ENCODE measurements at regions not wholly inside any gene's neighbourhood (a gene's known extent, or its start where the extent isn't known, plus 50 kb on each side); places are given as distances from the start of the nearest gene placed in this dataset.

DNA sequence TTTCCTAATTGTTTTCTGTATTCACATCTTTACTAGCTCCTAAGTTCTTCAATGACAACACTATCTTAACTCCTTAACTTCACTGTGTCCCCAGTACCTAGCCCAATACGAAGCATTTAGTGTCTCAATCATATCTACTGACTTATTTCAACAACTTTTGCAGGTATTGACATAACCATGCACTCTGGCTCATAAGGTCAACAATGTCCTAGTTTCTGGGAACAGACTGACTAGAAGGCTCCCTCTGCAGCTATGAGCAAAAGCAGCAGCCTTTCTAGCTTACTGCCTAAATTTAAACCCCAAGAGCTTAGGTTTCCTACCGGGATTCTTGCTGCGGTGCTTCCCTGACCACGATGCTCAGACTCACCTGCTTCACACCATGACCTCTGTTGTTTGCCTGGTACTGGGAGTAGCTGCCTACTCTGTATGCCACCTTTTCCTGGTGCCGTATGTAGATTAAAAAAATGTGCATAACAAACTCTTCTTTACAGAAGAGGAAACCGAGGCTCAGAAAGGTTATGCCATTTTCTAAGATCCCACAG, 767.7 kb downstream of the TUSC7 start:
- WGBS, 5 donors, result 30 to 48% (median 32%) methylated on average over 6 of the region's 6 CpGs
- no peak overlapping the region for H3K27ac ChIP-seq
- H3K36me3 ChIP-seq, result no peaks in the 10 kb centered on the region
- intact Hi-C loops (cut with DNase I; ENCODE audit: low total_unique reads), result no loop called here
- peak in 1 of 2 donors; percentile 42 for DNase-seq
- TF ChIP-seq EP300 (IDR thresholded peaks at IDR 0.05), result no peak
- TF ChIP-seq CTCF (IDR thresholded peaks at IDR 0.05), result peak in 1 of 7 experiments; percentile 15
- TF ChIP-seq POLR2AphosphoS5 (IDR thresholded peaks at IDR 0.05), result no peak
- no peak overlapping the region for H3K4me3 ChIP-seq
- peaks cover 0 to 12% (median 9%) of the 10 kb centered on the region in 4 donors for H3K4me1 ChIP-seq
- H3K27me3 ChIP-seq, result no peaks in the 10 kb centered on the region
- H3K9me3 ChIP-seq, result no peaks in the 10 kb centered on the region

GRCh38 chr3:117479095-117479494, 769.5 kb downstream of the TUSC7 start:
- no peak for TF ChIP-seq POLR2AphosphoS5 (IDR thresholded peaks at IDR 0.05)
- TF ChIP-seq CTCF (IDR thresholded peaks at IDR 0.05), result no peak
- TF ChIP-seq POLR2A (IDR thresholded peaks at IDR 0.05), result no peak
- no peak for TF ChIP-seq EP300 (IDR thresholded peaks at IDR 0.05)
- no peak overlapping the region for H3K27ac ChIP-seq
- H3K27me3 ChIP-seq, result no peaks in the 10 kb centered on the region
- H3K4me3 ChIP-seq, result no peak overlapping the region
- 83 to 97% (median 90%) methylated on average over 2 of the region's 2 CpGs for WGBS, 5 donors
- no peaks in the 10 kb centered on the region for H3K9me3 ChIP-seq
- H3K4me1 ChIP-seq, result peaks cover 0 to 10% (median 7%) of the 10 kb centered on the region in 4 donors
- DNase-seq, result no peak
- intact Hi-C loops (cut with DNase I; ENCODE audit: low total_unique reads), result no loop called here
- H3K36me3 ChIP-seq, result no peaks in the 10 kb centered on the region

- DNase-seq, result no peak
- Histone ChIP-seq H3K4me3 (no peak overlapping the region), H3K27me3 (no peaks in the 10 kb centered on the region), H3K36me3 (no peaks in the 10 kb centered on the region), H3K4me1 (peaks cover 0 to 7% (median 3%) of the 10 kb centered on the region in 4 donors), H3K9me3 (no peaks in the 10 kb centered on the region), H3K27ac (no peak overlapping the region)
- TF ChIP-seq POLR2AphosphoS5 (IDR thresholded peaks at IDR 0.05) (no peak), EP300 (IDR thresholded peaks at IDR 0.05) (no peak), CTCF (IDR thresholded peaks at IDR 0.05) (no peak), POLR2A (IDR thresholded peaks at IDR 0.05) (no peak)
- WGBS, 5 donors, result 81 to 92% (median 84%) methylated on average over 3 of the region's 3 CpGs
- intact Hi-C loops (cut with DNase I; ENCODE audit: low total_unique reads), result no loop called here
These were observed 770.9 kb downstream of the TUSC7 start for GRCh38 chr3:117480525-117480924.

GRCh38 chr3:117480972-117481371, 771.4 kb downstream of the TUSC7 start:
- no peaks in the 10 kb centered on the region for H3K9me3 ChIP-seq
- intact Hi-C loops (cut with DNase I; ENCODE audit: low total_unique reads), result no loop called here
- DNase-seq, result no peak
- H3K4me3 ChIP-seq, result no peak overlapping the region
- H3K36me3 ChIP-seq, result no peaks in the 10 kb centered on the region
- H3K27me3 ChIP-seq, result no peaks in the 10 kb centered on the region
- no peak overlapping the region for H3K27ac ChIP-seq
- 70 to 82% (median 77%) methylated on average over 1 of the region's 1 CpG for WGBS, 5 donors
- no peak for TF ChIP-seq POLR2A (IDR thresholded peaks at IDR 0.05)
- peaks cover 0 to 7% (median 3%) of the 10 kb centered on the region in 4 donors for H3K4me1 ChIP-seq

DNA sequence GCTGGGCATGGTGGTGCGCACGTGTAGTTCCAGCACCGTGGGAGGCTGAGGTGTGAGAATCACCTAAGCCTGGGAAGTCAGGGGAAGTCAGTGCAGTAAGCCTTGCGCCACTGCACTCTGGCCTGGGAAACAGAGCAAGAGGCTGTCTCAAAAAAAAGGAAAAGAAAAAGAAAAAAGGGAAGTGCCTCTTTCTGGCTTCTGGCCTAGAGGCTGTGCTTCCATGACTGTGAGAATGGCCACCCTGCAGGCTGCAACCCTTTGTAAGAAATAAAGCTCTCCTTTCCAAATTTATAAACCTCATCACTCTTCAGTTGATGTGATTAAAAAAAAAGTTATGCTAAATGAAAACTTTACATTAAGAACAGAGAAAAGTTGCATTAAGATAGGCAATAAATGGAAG, 774.3 kb downstream of the TUSC7 start:
- H3K27me3 ChIP-seq, result no peaks in the 10 kb centered on the region
- no peaks in the 10 kb centered on the region for H3K4me1 ChIP-seq
- H3K36me3 ChIP-seq, result no peaks in the 10 kb centered on the region
- TF ChIP-seq CTCF (IDR thresholded peaks at IDR 0.05) (no peak), POLR2A (IDR thresholded peaks at IDR 0.05) (no peak), EP300 (IDR thresholded peaks at IDR 0.05) (no peak), POLR2AphosphoS5 (IDR thresholded peaks at IDR 0.05) (no peak)
- no peak for DNase-seq
- H3K9me3 ChIP-seq, result no peaks in the 10 kb centered on the region
- no peak overlapping the region for H3K4me3 ChIP-seq
- intact Hi-C loops (cut with DNase I; ENCODE audit: low total_unique reads), result no loop called here
- 88 to 99% (median 93%) methylated on average over 4 of the region's 4 CpGs for WGBS, 5 donors
- H3K27ac ChIP-seq, result no peak overlapping the region
